ENCODE measurements at regions not wholly inside any gene's neighbourhood (a gene's known extent, or its start where the extent isn't known, plus 50 kb on each side); places are given as distances from the start of the nearest gene placed in this dataset.

GRCh38 chr5:92468295-92468694 is 1085.2 kb upstream of the ARRDC3 start:
- H3K4me1 Mint-ChIP-seq (ENCODE audit: low read depth) = no peaks in the 10 kb centered on the region
- CTCF ChIA-PET = no interaction called here

DNA sequence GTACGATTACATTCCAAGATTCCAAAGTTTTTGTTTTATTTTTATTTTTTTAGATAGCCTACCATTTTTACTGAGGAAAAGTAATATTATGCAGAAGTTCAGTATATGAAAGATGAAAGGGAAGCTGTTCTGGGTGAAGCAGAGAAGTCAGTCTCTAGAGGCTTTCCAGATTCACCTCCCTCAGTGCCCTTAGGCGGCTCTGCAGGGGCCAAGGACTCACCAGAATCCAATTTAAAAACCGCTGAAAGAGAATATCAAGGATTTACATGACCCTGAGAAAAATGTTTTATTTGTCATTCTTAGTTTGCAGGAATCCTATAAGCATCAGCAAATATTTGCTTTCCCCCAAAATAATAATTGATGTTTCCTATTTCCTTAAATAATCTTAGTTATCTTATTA is 1084.6 kb upstream of the ARRDC3 start:
- DNase-seq = no peak
- CTCF ChIA-PET = no interaction called here
- TF ChIP-seq CTCF (IDR thresholded peaks at IDR 0.05) = no peak
- intact Hi-C loops (cut with micrococcal nuclease) = no loop called here
- H3K27ac Mint-ChIP-seq = no peak overlapping the region
- H3K4me1 Mint-ChIP-seq (ENCODE audit: low read depth) = no peaks in the 10 kb centered on the region
- H3K4me3 Mint-ChIP-seq = no peak overlapping the region
- H3K9me3 Mint-ChIP-seq = peaks cover under 1% of the 10 kb centered on the region
- no peak for ATAC-seq
- H3K27me3 Mint-ChIP-seq = no peaks in the 10 kb centered on the region
- H3K36me3 Mint-ChIP-seq (ENCODE audit: low read depth) = no peaks in the 10 kb centered on the region
- POLR2A ChIA-PET = no interaction called here

More at GRCh38 chr5:92468295-92468694, 1085.2 kb upstream of the ARRDC3 start:
- no peak for TF ChIP-seq CTCF (IDR thresholded peaks at IDR 0.05)
- H3K4me3 Mint-ChIP-seq = no peak overlapping the region
- H3K27ac Mint-ChIP-seq = no peak overlapping the region
- no peak for DNase-seq
- intact Hi-C loops (cut with micrococcal nuclease) = no loop called here
- H3K9me3 Mint-ChIP-seq = peaks cover 6% of the 10 kb centered on the region
- POLR2A ChIA-PET = no interaction called here
- no peaks in the 10 kb centered on the region for H3K36me3 Mint-ChIP-seq (ENCODE audit: low read depth)
- no peak for ATAC-seq
- H3K27me3 Mint-ChIP-seq = no peaks in the 10 kb centered on the region

DNA sequence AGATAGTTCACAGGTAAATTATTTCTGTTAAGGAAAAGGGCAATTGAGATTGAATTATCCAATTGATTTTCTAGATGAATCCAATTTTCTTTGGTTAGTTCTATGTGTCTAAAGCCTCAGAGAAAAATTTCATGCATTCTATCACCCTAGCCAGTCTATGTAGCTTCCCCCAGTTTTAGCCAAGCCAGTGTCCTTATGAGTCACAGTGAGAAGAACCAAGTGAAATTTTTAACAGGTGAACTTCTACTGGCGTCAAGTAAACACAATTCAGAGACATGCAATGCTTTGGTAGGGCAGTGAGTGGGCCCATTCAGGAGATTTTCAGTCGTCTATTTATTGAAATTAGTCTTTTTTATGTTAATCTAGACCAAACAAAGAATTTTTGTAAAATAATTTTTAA is 1077.4 kb upstream of the ARRDC3 start:
- TF ChIP-seq CTCF (IDR thresholded peaks at IDR 0.05) = no peak
- intact Hi-C loops (cut with micrococcal nuclease) = no loop called here
- ChIA-PET CTCF (no interaction called here), POLR2A (no interaction called here)
- H3K9me3 Mint-ChIP-seq = no peaks in the 10 kb centered on the region
- H3K36me3 Mint-ChIP-seq (ENCODE audit: low read depth) = no peaks in the 10 kb centered on the region
- no peak overlapping the region for H3K27ac Mint-ChIP-seq
- no peaks in the 10 kb centered on the region for H3K4me1 Mint-ChIP-seq (ENCODE audit: low read depth)
- ATAC-seq (no peak), DNase-seq (no peak)
- H3K27me3 Mint-ChIP-seq = no peaks in the 10 kb centered on the region
- no peak overlapping the region for H3K4me3 Mint-ChIP-seq

- no peaks in the 10 kb centered on the region for H3K4me1 Mint-ChIP-seq (ENCODE audit: low read depth)
- no peaks in the 10 kb centered on the region for H3K27me3 Mint-ChIP-seq
- DNase-seq (no peak), ATAC-seq (no peak)
- no peaks in the 10 kb centered on the region for H3K36me3 Mint-ChIP-seq (ENCODE audit: low read depth)
- ChIA-PET POLR2A (interaction anchor here (0.9 kb wide), 1 partner anchor 12 kb away, joined by 3 read pairs; no protein-coding TSS in a partner anchor), CTCF (no interaction called here)
- no peak for TF ChIP-seq CTCF (IDR thresholded peaks at IDR 0.05)
- intact Hi-C loops (cut with micrococcal nuclease) = no loop called here
- no peaks in the 10 kb centered on the region for H3K9me3 Mint-ChIP-seq
- H3K27ac Mint-ChIP-seq = no peak overlapping the region
- H3K4me3 Mint-ChIP-seq = no peak overlapping the region
Measured at GRCh38 chr5:92459654-92460053, 1076.5 kb upstream of the ARRDC3 start.

DNA sequence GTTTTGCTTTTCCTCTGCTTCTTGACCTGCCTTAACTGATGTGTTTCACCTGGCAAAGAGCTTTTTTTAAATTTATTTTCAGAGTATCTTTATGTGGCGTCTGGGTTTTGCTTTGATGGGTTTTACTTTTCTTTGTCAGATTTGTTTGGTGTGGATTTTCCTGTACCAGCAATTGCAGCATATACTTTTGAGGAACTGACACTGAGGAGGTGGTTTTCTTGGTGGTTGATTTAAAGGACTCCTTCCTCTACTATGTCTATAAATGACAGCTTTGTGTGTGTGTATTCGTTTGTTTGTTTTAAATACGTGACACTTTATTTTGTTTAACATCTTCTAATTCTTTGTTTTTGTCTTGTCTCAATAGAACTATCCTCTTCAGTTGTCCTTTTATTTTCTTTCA is 1071.9 kb upstream of the ARRDC3 start:
- ChIA-PET POLR2A (no interaction called here), CTCF (no interaction called here)
- no peak for TF ChIP-seq CTCF (IDR thresholded peaks at IDR 0.05)
- no peaks in the 10 kb centered on the region for H3K36me3 Mint-ChIP-seq (ENCODE audit: low read depth)
- H3K27me3 Mint-ChIP-seq = no peaks in the 10 kb centered on the region
- DNase-seq (no peak), ATAC-seq (no peak)
- H3K27ac Mint-ChIP-seq = no peak overlapping the region
- H3K4me3 Mint-ChIP-seq = no peak overlapping the region
- intact Hi-C loops (cut with micrococcal nuclease) = no loop called here
- H3K4me1 Mint-ChIP-seq (ENCODE audit: low read depth) = no peaks in the 10 kb centered on the region
- no peaks in the 10 kb centered on the region for H3K9me3 Mint-ChIP-seq

Data from activated CD8-positive, alpha-beta T cell treated with anti-CD3 and anti-CD28 coated beads for 36 hours (primary cell).